Loucy (cell line): ENCODE measurements at regions not wholly inside any gene's neighbourhood (a gene's known extent, or its start where the extent isn't known, plus 50 kb on each side); places are given as distances from the start of the nearest gene placed in this dataset.

ENCODE experiments used
- EZH2phosphoT487 ChIP-seq: fragments of 200-600 bp; IDR thresholded peaks from 2 replicates; pipeline ENCODE4 v1.6.1; 2018; ENCODE audit warnings: antibody characterized with exemption, mild to moderate bottlenecking, moderate library complexity, borderline replicate concordance
- TF ChIP-seq, protein P1 (sequence below): fragments of 200-600 bp; sonication (generic); conservative IDR thresholded peaks from 2 replicates; pipeline ENCODE4 v1.5.1; 2014; ENCODE audit warnings: mild to moderate bottlenecking, antibody characterized with exemption, low read length

DNA sequence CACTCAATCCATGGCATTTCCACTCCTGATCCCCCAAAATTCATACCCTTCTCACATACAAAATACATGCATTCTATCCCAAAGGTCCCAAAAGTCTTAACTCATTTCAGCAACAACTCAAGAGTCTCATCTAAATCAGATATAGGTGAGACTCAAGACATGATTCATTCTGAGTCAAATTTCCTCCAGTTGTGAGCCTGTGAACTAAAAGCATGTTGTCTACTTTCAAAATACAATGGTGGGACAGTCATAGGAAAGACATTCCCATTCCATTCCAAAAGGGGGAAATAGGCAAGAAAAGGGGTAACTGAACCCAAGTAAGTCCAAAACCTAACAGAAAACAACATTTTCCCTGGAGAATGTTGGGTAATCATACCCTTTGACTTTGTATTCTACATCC is 103.3 kb downstream of the C12orf75 start:
- TF ChIP-seq, protein P1, sequence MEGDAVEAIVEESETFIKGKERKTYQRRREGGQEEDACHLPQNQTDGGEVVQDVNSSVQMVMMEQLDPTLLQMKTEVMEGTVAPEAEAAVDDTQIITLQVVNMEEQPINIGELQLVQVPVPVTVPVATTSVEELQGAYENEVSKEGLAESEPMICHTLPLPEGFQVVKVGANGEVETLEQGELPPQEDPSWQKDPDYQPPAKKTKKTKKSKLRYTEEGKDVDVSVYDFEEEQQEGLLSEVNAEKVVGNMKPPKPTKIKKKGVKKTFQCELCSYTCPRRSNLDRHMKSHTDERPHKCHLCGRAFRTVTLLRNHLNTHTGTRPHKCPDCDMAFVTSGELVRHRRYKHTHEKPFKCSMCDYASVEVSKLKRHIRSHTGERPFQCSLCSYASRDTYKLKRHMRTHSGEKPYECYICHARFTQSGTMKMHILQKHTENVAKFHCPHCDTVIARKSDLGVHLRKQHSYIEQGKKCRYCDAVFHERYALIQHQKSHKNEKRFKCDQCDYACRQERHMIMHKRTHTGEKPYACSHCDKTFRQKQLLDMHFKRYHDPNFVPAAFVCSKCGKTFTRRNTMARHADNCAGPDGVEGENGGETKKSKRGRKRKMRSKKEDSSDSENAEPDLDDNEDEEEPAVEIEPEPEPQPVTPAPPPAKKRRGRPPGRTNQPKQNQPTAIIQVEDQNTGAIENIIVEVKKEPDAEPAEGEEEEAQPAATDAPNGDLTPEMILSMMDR, result no peak
- TF ChIP-seq EZH2phosphoT487, result no peak
